H9 (cell line): ENCODE measurements at regions not wholly inside any gene's neighbourhood (a gene's known extent, or its start where the extent isn't known, plus 50 kb on each side); places are given as distances from the start of the nearest gene placed in this dataset.

Source experiments
- DNase-seq: peaks from one replicate; pipeline ENCODE4 v3.0.0-alpha.2; 2017
- H2AFZ ChIP-seq: one replicate; pipeline ENCODE4 v1.6.1; 2013; ENCODE audit warnings: mild to moderate bottlenecking, low read length, control low read depth, moderate library complexity
- H2AK5ac ChIP-seq: 2 replicates; pipeline ENCODE4 v1.6.1; 2013; ENCODE audit warnings: low read length, control low read depth, mixed read lengths; ENCODE audit not compliant: insufficient read length
- H2BK120ac ChIP-seq: one replicate; pipeline ENCODE4 v1.6.1; 2013; ENCODE audit warnings: low read depth, mild to moderate bottlenecking, low read length, control low read depth, inconsistent platforms; ENCODE audit not compliant: poor library complexity, severe bottlenecking
- H2BK12ac ChIP-seq: 2 replicates; pipeline ENCODE4 v1.6.1; 2013; ENCODE audit warnings: low read length, control low read depth, mixed read lengths, low read depth; ENCODE audit not compliant: insufficient read length
- H2BK15ac ChIP-seq: 2 replicates; pipeline ENCODE4 v1.6.1; 2013; ENCODE audit warnings: low read depth, low read length, control low read depth
- H2BK20ac ChIP-seq: one replicate; pipeline ENCODE4 v1.6.1; 2013; ENCODE audit warnings: low read depth, mild to moderate bottlenecking, low read length, control low read depth, inconsistent platforms; ENCODE audit not compliant: poor library complexity, severe bottlenecking
- H2BK5ac ChIP-seq: 2 replicates; pipeline ENCODE4 v1.6.1; 2013; ENCODE audit warnings: low read length, control low read depth, mixed read lengths; ENCODE audit not compliant: insufficient read length
- H3K14ac ChIP-seq: 2 replicates; pipeline ENCODE4 v1.6.1; 2013; ENCODE audit warnings: low read length, control low read depth; ENCODE audit not compliant: insufficient read depth
- H3K18ac ChIP-seq: 2 replicates; pipeline ENCODE4 v1.6.1; 2013; ENCODE audit warnings: low read depth, mild to moderate bottlenecking, mixed read lengths, low read length, control low read depth; ENCODE audit not compliant: insufficient read length
- H3K23ac ChIP-seq: 2 replicates; pipeline ENCODE4 v1.6.1; 2013; ENCODE audit warnings: low read length, control low read depth, mixed read lengths, low read depth; ENCODE audit not compliant: insufficient read length
- H3K23me2 ChIP-seq: 2 replicates; pipeline ENCODE4 v1.6.1; 2013; ENCODE audit warnings: low read depth, mild to moderate bottlenecking, mixed read lengths, low read length, control low read depth; ENCODE audit not compliant: insufficient read length, poor library complexity, severe bottlenecking
- H3K27ac ChIP-seq: 2 replicates; pipeline ENCODE4 v1.5.1; 2013; ENCODE audit warnings: low read length, control low read depth, mixed read lengths, low read depth; ENCODE audit not compliant: insufficient read length
- H3K27me3 ChIP-seq: 2 replicates; pipeline ENCODE4 v1.6.1; 2013; ENCODE audit warnings: low read length, control low read depth, inconsistent platforms; ENCODE audit not compliant: insufficient read depth
- H3K4ac ChIP-seq: 2 replicates; pipeline ENCODE4 v1.6.1; 2013; ENCODE audit warnings: low read depth, mild to moderate bottlenecking, control low read depth, inconsistent platforms, low read length, moderate library complexity
- H3K4me1 ChIP-seq: 2 replicates; pipeline ENCODE4 v1.6.1; 2013; ENCODE audit warnings: low read length, control low read depth, inconsistent platforms; ENCODE audit not compliant: insufficient read depth
- H3K4me2 ChIP-seq: 2 replicates; pipeline ENCODE4 v1.6.1; 2013; ENCODE audit warnings: low read length, control low read depth, mixed read lengths; ENCODE audit not compliant: insufficient read length, insufficient read depth
- H3K56ac ChIP-seq: 2 replicates; pipeline ENCODE4 v1.6.1; 2013; ENCODE audit warnings: low read depth, mild to moderate bottlenecking, mixed read lengths, low read length, control low read depth; ENCODE audit not compliant: insufficient read length
- H3K79me1 ChIP-seq: 2 replicates; pipeline ENCODE4 v1.6.1; 2013; ENCODE audit warnings: low read depth, mild to moderate bottlenecking, moderate library complexity, low read length, control low read depth, inconsistent platforms; ENCODE audit not compliant: insufficient read depth, poor library complexity, severe bottlenecking
- H3K79me2 ChIP-seq: 2 replicates; pipeline ENCODE4 v1.6.1; 2013; ENCODE audit warnings: low read length, control low read depth, inconsistent platforms; ENCODE audit not compliant: insufficient read depth
- H3K9ac ChIP-seq: 2 replicates; pipeline ENCODE4 v1.6.1; 2013; ENCODE audit warnings: low read length, control low read depth, mixed read lengths; ENCODE audit not compliant: insufficient read length; ENCODE audit errors: extremely low read depth
- H3K9me3 ChIP-seq: one replicate; pipeline ENCODE4 v1.6.1; 2013; ENCODE audit warnings: low read depth, low read length, inconsistent platforms; ENCODE audit not compliant: control insufficient read depth
- H3T11ph ChIP-seq: one replicate; pipeline ENCODE4 v1.6.1; 2013; ENCODE audit warnings: mild to moderate bottlenecking, low read length, control low read depth, inconsistent platforms
- H4K20me1 ChIP-seq: one replicate; pipeline ENCODE4 v1.6.1; 2013; ENCODE audit not compliant: control insufficient read depth, insufficient read length, insufficient read depth
- H4K5ac ChIP-seq: 2 replicates; pipeline ENCODE4 v1.6.1; 2013; ENCODE audit warnings: low read depth, mild to moderate bottlenecking, mixed read lengths, low read length, control low read depth; ENCODE audit not compliant: insufficient read length
- H4K8ac ChIP-seq: replicated peaks from 2 replicates; pipeline ENCODE4 v1.6.1; 2013; ENCODE audit warnings: low read length, control low read depth, mixed read lengths, low read depth; ENCODE audit not compliant: insufficient read length
- H4K91ac ChIP-seq: 2 replicates; pipeline ENCODE4 v1.6.1; 2013; ENCODE audit warnings: low read depth, mild to moderate bottlenecking, moderate library complexity, mixed read lengths, low read length, control low read depth; ENCODE audit not compliant: insufficient read length
- H3K27ac Mint-ChIP-seq, 3 experiments: 2 replicates in 2 of 3; 3 replicates in 1 of 3; pipeline ENCODE4 v1.8.0; 2020 to 2021; ENCODE audit warnings: mixed read lengths in 3 of 3, mild to moderate bottlenecking in 1 of 3, moderate library complexity in 1 of 3
- H3K27me3 Mint-ChIP-seq: 2 replicates; pipeline ENCODE4 v1.8.0; 2021; ENCODE audit warnings: low read depth, mild to moderate bottlenecking, moderate library complexity, mixed read lengths
- H3K36me3 Mint-ChIP-seq, 3 experiments: 2 replicates in 2 of 3; 3 replicates in 1 of 3; pipeline ENCODE4 v1.8.0; 2020 to 2021; ENCODE audit warnings: low read depth in 3 of 3, mixed read lengths in 3 of 3; ENCODE audit not compliant: insufficient read depth in 1 of 3
- H3K4me1 Mint-ChIP-seq, 2 experiments: 2 replicates each; pipeline ENCODE4 v1.8.0; 2020; ENCODE audit warnings: mixed read lengths in 2 of 2
- H3K4me3 Mint-ChIP-seq, 2 experiments: 2 replicates in 1 of 2; 3 replicates in 1 of 2; pipeline ENCODE4 v1.8.0; 2020 to 2021; ENCODE audit warnings: mild to moderate bottlenecking in 2 of 2, mixed read lengths in 2 of 2, moderate library complexity in 1 of 2
- H3K9me3 Mint-ChIP-seq, 2 experiments: 2 replicates in 1 of 2; 3 replicates in 1 of 2; pipeline ENCODE4 v1.8.0; 2020; ENCODE audit warnings: mild to moderate bottlenecking in 2 of 2, mixed read lengths in 2 of 2, moderate library complexity in 1 of 2
- WGBS: extraction: QIAGEN DNeasy Blood & Tissue Kit; methylation state at CpG from one replicate; pipeline ENCODE4 v1.1.7; 2013; ENCODE audit warnings: missing lambda C conversion rate, low lambda C conversion rate, mixed read lengths; ENCODE audit not compliant: insufficient read length; ENCODE audit errors: extremely low coverage; 5-methylcytosine and 5-hydroxymethylcytosine counted together
- TF ChIP-seq, protein P1 (sequence below): fragments of 200-600 bp; sonication (generic); conservative IDR thresholded peaks from 3 replicates; pipeline ENCODE4 v1.8.0; 2021; ENCODE audit warnings: antibody characterized with exemption, mild to moderate bottlenecking

GRCh38 chr5:168024306-168024705 lies 267.1 kb upstream of the WWC1 start:
- H3K27ac Mint-ChIP-seq, result peak overlapping the region in 1 of 3 experiments; percentile 29; a peak in 2 of 7 replicates
- H3K18ac ChIP-seq, result no peak overlapping the region
- H3K27ac ChIP-seq, result no peak overlapping the region
- H3K27me3 Mint-ChIP-seq, result no peaks in the 10 kb centered on the region
- no peak overlapping the region for H2AK5ac ChIP-seq
- peaks cover 3 to 6% of the 10 kb centered on the region in 2 experiments; a peak in 2 of 4 replicates for H3K4me1 Mint-ChIP-seq
- no peaks in the 10 kb centered on the region for H4K20me1 ChIP-seq
- H3T11ph ChIP-seq, result no peak overlapping the region
- WGBS, result no CpG with 5 or more reads among the region's 7 CpGs
- DNase-seq, result no peak
- H3K23me2 ChIP-seq, result no peaks in the 10 kb centered on the region
- no peak overlapping the region for H3K23ac ChIP-seq
- H2BK12ac ChIP-seq, result no peak overlapping the region
- no peak overlapping the region for H4K91ac ChIP-seq
- H4K5ac ChIP-seq, result no peak overlapping the region
- TF ChIP-seq, protein P1, sequence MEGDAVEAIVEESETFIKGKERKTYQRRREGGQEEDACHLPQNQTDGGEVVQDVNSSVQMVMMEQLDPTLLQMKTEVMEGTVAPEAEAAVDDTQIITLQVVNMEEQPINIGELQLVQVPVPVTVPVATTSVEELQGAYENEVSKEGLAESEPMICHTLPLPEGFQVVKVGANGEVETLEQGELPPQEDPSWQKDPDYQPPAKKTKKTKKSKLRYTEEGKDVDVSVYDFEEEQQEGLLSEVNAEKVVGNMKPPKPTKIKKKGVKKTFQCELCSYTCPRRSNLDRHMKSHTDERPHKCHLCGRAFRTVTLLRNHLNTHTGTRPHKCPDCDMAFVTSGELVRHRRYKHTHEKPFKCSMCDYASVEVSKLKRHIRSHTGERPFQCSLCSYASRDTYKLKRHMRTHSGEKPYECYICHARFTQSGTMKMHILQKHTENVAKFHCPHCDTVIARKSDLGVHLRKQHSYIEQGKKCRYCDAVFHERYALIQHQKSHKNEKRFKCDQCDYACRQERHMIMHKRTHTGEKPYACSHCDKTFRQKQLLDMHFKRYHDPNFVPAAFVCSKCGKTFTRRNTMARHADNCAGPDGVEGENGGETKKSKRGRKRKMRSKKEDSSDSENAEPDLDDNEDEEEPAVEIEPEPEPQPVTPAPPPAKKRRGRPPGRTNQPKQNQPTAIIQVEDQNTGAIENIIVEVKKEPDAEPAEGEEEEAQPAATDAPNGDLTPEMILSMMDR, result no peak
- H3K4ac ChIP-seq, result no peak overlapping the region
- H3K56ac ChIP-seq, result no peak overlapping the region
- H3K4me1 ChIP-seq, result no peaks in the 10 kb centered on the region
- no peak overlapping the region for H3K9ac ChIP-seq
- no peak overlapping the region for H3K14ac ChIP-seq
- H2BK120ac ChIP-seq, result no peak overlapping the region
- no peak overlapping the region for H3K4me3 Mint-ChIP-seq
- H2BK15ac ChIP-seq, result no peak overlapping the region
- H2AFZ ChIP-seq, result no peak overlapping the region
- no peak overlapping the region for H4K8ac ChIP-seq
- no peaks in the 10 kb centered on the region for H3K27me3 ChIP-seq
- no peaks in the 10 kb centered on the region for H3K36me3 Mint-ChIP-seq
- H3K9me3 ChIP-seq, result no peaks in the 10 kb centered on the region
- H3K9me3 Mint-ChIP-seq, result no peaks in the 10 kb centered on the region
- H2BK20ac ChIP-seq, result no peak overlapping the region
- H3K79me1 ChIP-seq, result no peaks in the 10 kb centered on the region
- H3K4me2 ChIP-seq, result no peak overlapping the region
- no peaks in the 10 kb centered on the region for H3K79me2 ChIP-seq
- H2BK5ac ChIP-seq, result no peak overlapping the region
